Right renal pelvis (tissue), 4 donors: ENCODE measurements at regions not wholly inside any gene's neighbourhood (a gene's known extent, or its start where the extent isn't known, plus 50 kb on each side); places are given as distances from the start of the nearest gene placed in this dataset.
"Not testable (repeated sequence)": the region's sequence is repeated elsewhere in the genome, so short reads cannot be mapped to it uniquely, and the experiment has no call there.

Experiments
- DNase-seq, 4 donors: peaks; one replicate each; pipeline ENCODE4 v3.0.0-alpha.2; 2013; ENCODE audit warnings: low read depth in 4 of 4, low spot score in 3 of 4, missing footprints in 1 of 4

- no peak for DNase-seq
These were observed 264.0 kb downstream of the INHBA start for GRCh38 chr7:41438705-41439514.

- DNase-seq, result no peak
These were observed 265.4 kb downstream of the INHBA start for GRCh38 chr7:41437257-41438196.

DNA sequence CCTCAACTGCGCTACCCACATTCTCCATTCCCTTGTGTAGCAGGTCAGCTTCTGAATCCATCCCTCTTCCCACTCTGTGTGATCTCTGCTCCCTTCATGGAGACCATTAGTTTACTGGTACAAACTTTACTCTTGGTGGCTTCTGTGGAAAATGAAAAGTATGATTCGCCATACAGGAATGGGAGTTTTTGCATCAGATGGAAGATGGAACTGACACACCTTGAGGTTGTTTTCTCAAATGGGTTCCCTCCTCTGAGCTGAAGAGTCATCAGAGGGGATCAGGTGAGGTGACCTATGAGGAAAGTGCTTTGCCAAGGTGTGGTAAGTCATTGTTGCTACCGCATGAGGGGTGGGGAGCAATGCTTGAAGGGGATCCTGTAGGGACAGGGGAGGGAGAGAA lies 266.8 kb downstream of the INHBA start:
- DNase-seq, result no peak

- not testable (repeated sequence) for DNase-seq
These were observed 267.9 kb downstream of the INHBA start for GRCh38 chr7:41435020-41435419.

DNA sequence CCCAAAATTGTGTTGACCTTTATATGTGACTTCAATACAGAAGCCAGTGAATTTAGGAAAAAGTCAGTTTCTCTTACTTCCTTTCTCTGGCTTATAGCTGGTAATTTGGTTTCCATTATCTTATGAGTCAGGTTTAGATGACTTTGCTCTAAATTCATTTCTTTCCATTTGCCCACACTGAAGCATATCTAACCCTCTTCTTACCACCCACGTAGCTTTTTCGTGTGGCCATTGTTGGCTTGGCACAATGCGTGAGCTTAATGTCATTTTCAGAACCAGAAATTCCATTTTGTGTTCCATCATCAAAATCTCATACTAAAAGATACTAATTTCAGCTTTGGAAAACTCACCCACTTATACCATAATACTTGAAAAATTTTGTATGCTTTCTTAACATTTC lies 271.2 kb downstream of the INHBA start:
- DNase-seq, result no peak

DNA sequence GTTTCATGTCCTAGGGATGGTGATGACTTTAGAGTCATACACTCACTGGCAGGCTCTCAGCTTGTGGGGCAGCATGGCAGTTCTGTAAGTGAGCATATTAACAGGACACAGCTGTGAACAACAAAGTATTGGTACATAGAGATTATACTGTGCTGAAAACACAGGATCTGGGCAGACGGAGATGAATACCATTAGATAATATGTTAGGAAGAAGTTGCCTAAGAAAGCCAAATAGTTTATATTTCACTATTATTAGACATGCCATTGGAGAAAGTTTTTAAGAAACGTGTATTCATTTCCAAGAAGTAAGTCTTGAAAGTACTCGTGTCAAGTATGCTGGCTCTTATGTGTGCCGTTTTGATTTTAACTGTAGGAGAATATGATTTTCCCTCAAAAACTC lies 274.5 kb downstream of the INHBA start:
- DNase-seq, result no peak

GRCh38 chr7:41425926-41426325 lies 277.0 kb downstream of the INHBA start:
- no peak for DNase-seq

GRCh38 chr7:41421056-41421455 lies 281.8 kb downstream of the INHBA start:
- no peak for DNase-seq

DNA sequence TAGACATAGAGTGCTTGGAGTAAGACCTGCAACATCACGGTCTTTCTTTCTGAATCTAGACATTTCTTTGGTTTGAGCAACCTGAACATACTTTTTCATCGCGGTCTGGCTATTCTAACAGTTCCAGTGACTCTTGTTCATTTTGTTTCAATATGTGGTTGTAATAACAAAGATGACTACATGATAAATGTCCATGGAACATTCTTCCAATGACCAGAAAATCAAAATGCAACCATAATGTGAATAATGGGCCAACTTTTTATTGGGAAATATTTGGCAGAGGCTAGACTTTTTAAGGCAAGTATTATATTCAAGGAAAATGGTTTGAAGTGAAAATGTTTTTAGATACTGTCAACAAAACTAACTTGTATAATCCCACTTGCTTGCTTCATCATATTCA lies 282.5 kb downstream of the INHBA start:
- no peak for DNase-seq

DNA sequence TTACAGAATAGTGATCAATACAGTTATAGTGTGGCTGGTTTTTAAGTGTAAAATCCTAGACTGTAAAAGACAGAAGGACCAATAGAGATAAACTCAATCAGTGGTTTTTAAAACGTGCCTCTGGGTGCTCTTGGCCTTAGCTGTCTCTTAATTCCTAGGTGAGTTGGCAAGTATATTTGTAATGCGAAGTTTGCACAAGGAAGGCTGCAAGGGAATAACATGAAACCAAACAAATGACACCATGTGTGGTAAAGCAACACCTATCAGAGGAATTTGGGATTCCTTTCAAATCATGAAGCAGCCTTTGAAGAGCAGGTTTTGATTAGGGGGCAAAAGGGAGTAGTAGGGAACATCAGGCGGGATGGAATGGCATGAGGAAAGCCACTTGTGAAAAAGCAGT lies 284.6 kb downstream of the INHBA start:
- no peak for DNase-seq

- DNase-seq, result no peak
These were observed 286.7 kb downstream of the INHBA start for GRCh38 chr7:41416208-41416595.

DNA sequence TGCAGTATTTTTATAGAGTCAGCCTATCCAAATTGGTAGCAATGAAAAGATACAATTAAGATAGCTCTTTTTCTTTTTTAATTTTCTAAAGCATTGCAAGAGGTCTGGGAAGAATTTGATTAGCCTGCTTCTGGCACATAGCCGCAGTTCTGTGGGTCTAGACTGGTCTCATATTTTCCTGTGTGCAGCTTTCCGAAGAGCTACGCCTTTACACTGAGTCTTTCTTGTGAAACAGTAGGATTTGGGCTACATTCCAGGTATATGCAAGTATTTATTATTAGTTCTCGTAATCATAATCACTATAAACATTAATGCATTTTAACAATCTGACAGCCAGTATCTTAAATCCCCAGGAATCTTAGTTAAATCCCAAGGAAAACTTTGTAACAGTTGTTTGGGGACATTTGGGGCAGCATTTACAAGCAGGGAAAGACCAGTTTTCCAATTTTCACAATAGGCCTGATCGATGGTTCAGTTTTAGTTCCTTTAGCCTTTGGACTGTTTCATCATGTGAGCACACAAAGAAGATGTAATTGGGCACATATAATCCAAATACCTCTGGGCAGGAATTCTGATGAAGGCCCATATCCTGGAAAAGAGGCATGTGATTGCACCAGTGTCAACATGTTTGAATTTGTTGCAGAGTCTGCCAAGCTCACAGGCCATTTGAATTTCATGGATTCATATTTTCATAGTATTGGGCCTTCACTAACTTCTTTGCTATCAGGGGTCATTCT lies 287.3 kb downstream of the INHBA start:
- DNase-seq, result no peak

GRCh38 chr7:41415051-41415450 lies 287.8 kb downstream of the INHBA start:
- no peak for DNase-seq

- no peak for DNase-seq
These were observed 298.4 kb downstream of the INHBA start for GRCh38 chr7:41404375-41405074.

GRCh38 chr7:41403291-41403690 lies 299.6 kb downstream of the INHBA start:
- DNase-seq, result no peak

GRCh38 chr7:41401833-41402232 lies 301.1 kb downstream of the INHBA start:
- DNase-seq, result no peak

GRCh38 chr7:41399171-41399570 lies 303.7 kb downstream of the INHBA start:
- DNase-seq, result no peak

DNA sequence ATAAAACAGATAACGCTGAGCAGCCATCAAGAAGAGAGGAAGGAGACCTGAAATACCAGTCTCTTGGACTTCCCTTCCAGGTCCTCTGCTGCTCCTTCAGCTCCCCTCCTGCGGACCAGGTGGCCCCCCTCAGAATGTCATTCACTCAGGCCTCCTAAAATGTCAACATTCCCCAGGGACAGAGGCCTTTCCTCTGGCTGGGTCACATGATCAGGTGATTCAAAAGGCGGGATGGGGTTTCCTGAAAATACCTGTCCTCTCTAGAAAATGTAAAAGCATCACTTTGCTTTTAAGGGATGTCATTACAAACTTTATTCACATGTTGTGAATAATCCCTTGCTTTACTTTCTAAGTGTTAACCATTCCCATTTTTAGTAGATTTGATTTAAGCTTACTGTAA lies 311.1 kb downstream of the INHBA start:
- DNase-seq, result no peak

DNA sequence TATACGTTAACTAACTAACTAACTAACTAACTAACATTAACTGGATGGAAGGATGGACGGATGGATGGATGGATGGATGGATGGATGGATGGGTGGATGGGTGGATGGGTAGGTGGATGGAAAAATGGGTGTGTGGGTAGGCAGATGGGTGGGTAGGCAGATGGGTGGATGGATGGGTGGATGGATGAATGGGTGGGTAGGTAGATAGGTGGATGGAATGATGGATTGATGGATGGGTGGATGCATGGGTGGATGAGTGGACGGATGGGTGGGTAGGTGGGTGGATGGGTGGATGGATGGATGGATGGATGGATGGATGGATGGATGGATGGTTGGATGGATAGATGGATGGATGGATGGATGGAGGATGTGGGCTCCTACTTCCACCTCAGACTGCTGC lies 314.0 kb downstream of the INHBA start:
- not testable (repeated sequence) for DNase-seq

DNA sequence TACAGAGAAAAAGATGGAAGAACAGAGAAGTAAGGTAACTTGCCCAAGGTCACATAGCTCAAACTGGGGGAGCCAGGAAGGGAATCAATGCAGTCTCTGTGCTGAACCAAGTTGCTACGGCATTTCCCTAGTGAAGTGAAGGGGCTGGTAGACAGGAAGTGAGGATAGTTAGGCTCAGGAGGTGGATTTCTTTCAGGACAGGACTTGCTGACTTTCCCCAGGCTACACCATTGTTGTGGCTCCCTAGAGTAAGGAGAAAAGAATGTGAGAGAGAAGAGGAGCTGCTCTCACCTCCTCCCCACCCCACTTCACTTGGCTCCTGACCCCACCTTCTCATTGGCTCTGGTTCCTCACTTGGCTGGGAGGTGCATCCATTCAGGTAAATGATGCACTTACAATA lies 316.9 kb downstream of the INHBA start:
- no peak for DNase-seq
